Esophagus squamous epithelium (tissue), 5 donors: ENCODE measurements at regions not wholly inside any gene's neighbourhood (a gene's known extent, or its start where the extent isn't known, plus 50 kb on each side); places are given as distances from the start of the nearest gene placed in this dataset.
"Not testable (repeated sequence)": the region's sequence is repeated elsewhere in the genome, so short reads cannot be mapped to it uniquely, and the experiment has no call there.

Experiments
- DNase-seq: peaks from one replicate; lab custom pipeline; 2025; lab: John Stamatoyannopoulos, UW
- H3K27ac ChIP-seq, 4 donors: fragments of 200-600 bp; sonication (generic); one replicate each; pipeline ENCODE4 v1.5.1; 2016 to 2019; ENCODE audit warnings: mild to moderate bottlenecking in 1 of 4
- H3K27me3 ChIP-seq, 4 donors: fragments of 200-600 bp; sonication (generic); 1 replicate in 3 of 4; 2 replicates in 1 of 4; pipeline versions ENCODE4 v1.5.1 to v1.6.0; 2017 to 2021; ENCODE audit warnings: antibody characterized with exemption in 1 of 4
- H3K36me3 ChIP-seq, 3 donors: fragments of 200-600 bp; sonication (generic); one replicate each; pipeline ENCODE4 v1.5.1; 2016 to 2019
- H3K4me1 ChIP-seq, 3 donors: fragments of 200-600 bp; sonication (generic); one replicate each; pipeline ENCODE4 v1.5.1; 2017 to 2019
- H3K4me3 ChIP-seq, 4 donors: fragments of 200-600 bp; sonication (generic); 1 replicate in 3 of 4; 2 replicates in 1 of 4; pipeline ENCODE4 v1.5.1; 2016 to 2019; ENCODE audit warnings: mild to moderate bottlenecking in 2 of 4, moderate library complexity in 1 of 4
- H3K9me3 ChIP-seq, 3 donors: fragments of 200-600 bp; sonication (generic); one replicate each; pipeline ENCODE4 v1.5.1; 2016 to 2019
- POLR2A ChIP-seq, 4 donors: fragments of 450-650 bp; IDR thresholded peaks; one replicate each; pipeline ENCODE4 v1.6.1; 2017; ENCODE audit warnings: antibody characterized with exemption in 4 of 4, mild to moderate bottlenecking in 4 of 4, moderate library complexity in 3 of 4
- WGBS, 2 donors: methylation state at CpG; one replicate each; pipeline ENCODE4 v1.1.5; 2018; 5-methylcytosine and 5-hydroxymethylcytosine counted together
- intact Hi-C: fragments of 100-400 bp; cut with DNase I; formaldehyde crosslinking; loops from one replicate; pipeline ENCODE4 v1.15.0; 2022
- TF ChIP-seq, protein P1 (sequence below), 6 experiments: fragments of 450-650 bp in 4 of 6; fragments of 200-600 bp in 2 of 6; sonication (generic) in 2 of 6; IDR thresholded peaks; one replicate each; pipeline ENCODE4 v1.5.1; 2016 to 2019; ENCODE audit warnings: antibody characterized with exemption in 6 of 6, mild to moderate bottlenecking in 4 of 6, moderate library complexity in 4 of 6
- donor health status: DM: yes; HTN: yes; CAD: no.

GRCh38 chr4:64767547-64767946 lies 358.3 kb upstream of the TECRL start:
- no peak for DNase-seq
- no peak for TF ChIP-seq POLR2A (IDR thresholded peaks at IDR 0.05)
- TF ChIP-seq, protein P1, sequence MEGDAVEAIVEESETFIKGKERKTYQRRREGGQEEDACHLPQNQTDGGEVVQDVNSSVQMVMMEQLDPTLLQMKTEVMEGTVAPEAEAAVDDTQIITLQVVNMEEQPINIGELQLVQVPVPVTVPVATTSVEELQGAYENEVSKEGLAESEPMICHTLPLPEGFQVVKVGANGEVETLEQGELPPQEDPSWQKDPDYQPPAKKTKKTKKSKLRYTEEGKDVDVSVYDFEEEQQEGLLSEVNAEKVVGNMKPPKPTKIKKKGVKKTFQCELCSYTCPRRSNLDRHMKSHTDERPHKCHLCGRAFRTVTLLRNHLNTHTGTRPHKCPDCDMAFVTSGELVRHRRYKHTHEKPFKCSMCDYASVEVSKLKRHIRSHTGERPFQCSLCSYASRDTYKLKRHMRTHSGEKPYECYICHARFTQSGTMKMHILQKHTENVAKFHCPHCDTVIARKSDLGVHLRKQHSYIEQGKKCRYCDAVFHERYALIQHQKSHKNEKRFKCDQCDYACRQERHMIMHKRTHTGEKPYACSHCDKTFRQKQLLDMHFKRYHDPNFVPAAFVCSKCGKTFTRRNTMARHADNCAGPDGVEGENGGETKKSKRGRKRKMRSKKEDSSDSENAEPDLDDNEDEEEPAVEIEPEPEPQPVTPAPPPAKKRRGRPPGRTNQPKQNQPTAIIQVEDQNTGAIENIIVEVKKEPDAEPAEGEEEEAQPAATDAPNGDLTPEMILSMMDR (IDR thresholded peaks at IDR 0.05), result no peak
- Histone ChIP-seq H3K27me3 (no peaks in the 10 kb centered on the region), H3K36me3 (no peaks in the 10 kb centered on the region), H3K27ac (no peak overlapping the region), H3K4me1 (no peaks in the 10 kb centered on the region), H3K4me3 (no peak overlapping the region), H3K9me3 (no peaks in the 10 kb centered on the region)
- 61 to 77% methylated on average over 2 of the region's 2 CpGs for WGBS, 2 donors
- intact Hi-C loops, result no loop called here

- no peak overlapping the region for H3K27ac ChIP-seq
- H3K9me3 ChIP-seq, result no peaks in the 10 kb centered on the region
- DNase-seq, result no peak
- H3K27me3 ChIP-seq, result no peaks in the 10 kb centered on the region
- H3K4me1 ChIP-seq, result no peaks in the 10 kb centered on the region
- no peaks in the 10 kb centered on the region for H3K36me3 ChIP-seq
- no peak for TF ChIP-seq POLR2A (IDR thresholded peaks at IDR 0.05)
- TF ChIP-seq, protein P1 (IDR thresholded peaks at IDR 0.05), result no peak
- 20 to 60% methylated on average over 1 of the region's 1 CpG for WGBS, 2 donors
- intact Hi-C loops, result no loop called here
- H3K4me3 ChIP-seq, result no peak overlapping the region
Observed at GRCh38 chr4:64766565-64766964, 357.3 kb upstream of the TECRL start.

DNA sequence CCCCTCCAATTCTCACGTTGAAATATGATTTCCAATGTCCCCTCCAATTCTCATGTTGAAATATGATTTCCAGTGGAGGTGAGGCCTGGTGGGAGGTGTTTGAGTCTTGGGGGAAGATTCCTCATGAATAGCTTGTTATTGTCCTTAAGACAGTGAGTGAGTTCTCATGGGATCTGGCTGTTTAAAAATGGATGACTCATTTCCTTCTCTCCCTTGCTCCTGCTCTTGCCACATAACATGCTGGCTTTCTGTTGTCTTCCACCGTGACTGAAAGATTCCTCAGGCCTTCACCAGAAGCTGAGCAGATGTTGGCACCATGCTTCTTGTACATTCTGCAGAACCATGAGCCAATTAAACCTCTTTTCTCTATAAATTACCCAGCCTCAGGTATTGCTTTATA lies 346.8 kb upstream of the TECRL start:
- Histone ChIP-seq H3K4me3 (no peak overlapping the region), H3K27me3 (no peaks in the 10 kb centered on the region), H3K36me3 (no peaks in the 10 kb centered on the region), H3K27ac (no peak overlapping the region), H3K4me1 (no peaks in the 10 kb centered on the region), H3K9me3 (no peaks in the 10 kb centered on the region)
- WGBS, 2 donors, result 10% methylated on average over 2 of the region's 2 CpGs
- TF ChIP-seq, protein P1 (IDR thresholded peaks at IDR 0.05), result no peak
- no peak for TF ChIP-seq POLR2A (IDR thresholded peaks at IDR 0.05)
- no peak for DNase-seq
- intact Hi-C loops, result no loop called here

- no peak for DNase-seq
Observed at GRCh38 chr4:64747919-64748715, 338.9 kb upstream of the TECRL start.

DNA sequence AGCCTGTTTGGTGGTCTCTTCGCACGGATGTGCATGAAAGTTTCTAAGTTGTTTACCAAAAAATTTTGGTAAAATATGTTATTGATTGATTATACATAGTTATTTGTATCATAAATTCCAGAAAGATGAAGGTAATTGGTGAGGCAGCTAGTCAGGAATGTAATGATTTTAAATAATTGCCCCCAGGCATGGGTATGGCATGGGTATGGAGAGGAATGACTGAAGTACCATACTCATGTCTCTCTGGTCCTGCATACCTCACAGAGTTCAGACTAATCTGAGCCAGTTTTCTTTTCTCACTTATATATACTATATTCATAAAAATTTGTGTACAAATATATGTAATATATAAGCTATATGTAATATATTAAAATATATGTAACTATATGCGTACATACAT lies 329.0 kb upstream of the TECRL start:
- H3K27ac ChIP-seq, result no peak overlapping the region
- H3K9me3 ChIP-seq, result no peaks in the 10 kb centered on the region
- no peaks in the 10 kb centered on the region for H3K36me3 ChIP-seq
- DNase-seq, result no peak
- no peak for TF ChIP-seq POLR2A (IDR thresholded peaks at IDR 0.05)
- TF ChIP-seq, protein P1 (IDR thresholded peaks at IDR 0.05), result no peak
- H3K27me3 ChIP-seq, result no peaks in the 10 kb centered on the region
- intact Hi-C loops, result no loop called here
- no peak overlapping the region for H3K4me3 ChIP-seq
- WGBS, 2 donors, result 84 to 87% methylated on average over 3 of the region's 3 CpGs
- H3K4me1 ChIP-seq, result no peaks in the 10 kb centered on the region

More at GRCh38 chr4:64747919-64748715, 338.9 kb upstream of the TECRL start:
- H3K27ac ChIP-seq, result no peak overlapping the region
- no peaks in the 10 kb centered on the region for H3K36me3 ChIP-seq
- TF ChIP-seq, protein P1 (IDR thresholded peaks at IDR 0.05), result no peak
- TF ChIP-seq POLR2A (IDR thresholded peaks at IDR 0.05), result no peak
- intact Hi-C loops, result no loop called here
- H3K4me3 ChIP-seq, result no peak overlapping the region
- WGBS, 2 donors, result 76 to 88% methylated on average over 9 to 20 of the region's 21 CpGs
- no peaks in the 10 kb centered on the region for H3K9me3 ChIP-seq
- H3K4me1 ChIP-seq, result no peaks in the 10 kb centered on the region
- no peaks in the 10 kb centered on the region for H3K27me3 ChIP-seq

- H3K4me3 ChIP-seq, H3K9me3 ChIP-seq, H3K36me3 ChIP-seq, intact Hi-C loops, H3K27me3 ChIP-seq, H3K27ac ChIP-seq, DNase-seq, H3K4me1 ChIP-seq: not testable (repeated sequence)
- 43 to 46% methylated on average over 2 of the region's 2 CpGs for WGBS, 2 donors
Observed at GRCh38 chr4:64737854-64738138, 328.5 kb upstream of the TECRL start.
